Natural killer cell (primary cell): ENCODE measurements at regions not wholly inside any gene's neighbourhood (a gene's known extent, or its start where the extent isn't known, plus 50 kb on each side); places are given as distances from the start of the nearest gene placed in this dataset.

Source experiments
- ATAC-seq, 3 donors: fragments of 150-1000 bp in 2 of 3; fragments of 200-7000 bp in 1 of 3; cut with Tn5 transposase; 1 replicate in 1 of 3; 2 replicates in 2 of 3; pipeline ENCODE4 v1.10.0; 2021; ENCODE audit warnings: mild to moderate bottlenecking in 2 of 3, moderate library complexity in 2 of 3
- DNase-seq, 2 donors: peaks; one replicate each; pipeline versions ENCODE4 v3.0.0 to v3.0.0-alpha.2; 2013 to 2021; ENCODE audit warnings: mixed read lengths in 1 of 2
- H3K27ac ChIP-seq: one replicate; pipeline ENCODE4 v1.5.1; 2013; ENCODE audit warnings: mild to moderate bottlenecking, low read length
- H3K27me3 ChIP-seq: one replicate; pipeline ENCODE4 v1.6.1; 2013; ENCODE audit warnings: low read length; ENCODE audit not compliant: control insufficient read depth, insufficient read depth
- H3K36me3 ChIP-seq: one replicate; pipeline ENCODE4 v1.6.1; 2013; ENCODE audit warnings: low read length; ENCODE audit not compliant: control insufficient read depth, insufficient read depth
- H3K4me1 ChIP-seq: one replicate; pipeline ENCODE4 v1.6.1; 2013; ENCODE audit warnings: low read length; ENCODE audit not compliant: control insufficient read depth, insufficient read depth
- H3K4me3 ChIP-seq: one replicate; pipeline ENCODE4 v1.5.1; 2013; ENCODE audit warnings: low read length
- H3K9me3 ChIP-seq: one replicate; pipeline ENCODE4 v1.6.1; 2013; ENCODE audit warnings: low read length; ENCODE audit not compliant: control insufficient read depth, insufficient read depth
- H3K27ac Mint-ChIP-seq, 2 donors: one replicate each; pipeline ENCODE4 v1.8.0; 2022; ENCODE audit warnings: mild to moderate bottlenecking in 2 of 2, mixed read lengths in 2 of 2, moderate library complexity in 1 of 2
- H3K27me3 Mint-ChIP-seq, 2 donors: one replicate each; pipeline ENCODE4 v1.8.0; 2022; ENCODE audit warnings: low read depth in 2 of 2, mixed read lengths in 2 of 2
- H3K36me3 Mint-ChIP-seq: one replicate; pipeline ENCODE4 v1.8.0; 2022; ENCODE audit warnings: mixed read lengths
- H3K4me1 Mint-ChIP-seq, 2 donors: one replicate each; pipeline ENCODE4 v1.8.0; 2022; ENCODE audit warnings: mixed read lengths in 2 of 2
- H3K4me3 Mint-ChIP-seq: one replicate; pipeline ENCODE4 v1.8.0; 2022; ENCODE audit warnings: mild to moderate bottlenecking, moderate library complexity, mixed read lengths
- H3K9me3 Mint-ChIP-seq, 2 donors: one replicate each; pipeline ENCODE4 v1.8.0; 2022; ENCODE audit warnings: mixed read lengths in 2 of 2
- WGBS: methylation state at CpG from one replicate; pipeline ENCODE4 v1.1.7; 2013; ENCODE audit warnings: missing lambda C conversion rate; ENCODE audit not compliant: insufficient coverage; 5-methylcytosine and 5-hydroxymethylcytosine counted together
- intact Hi-C: fragments of 100-400 bp; cut with micrococcal nuclease; formaldehyde crosslinking; loops from one replicate; pipeline ENCODE4 v1.14.2; 2022
- TF ChIP-seq, protein P1 (sequence below): fragments of 200-600 bp; IDR thresholded peaks from one replicate; pipeline ENCODE4 v1.8.0; 2022; ENCODE audit warnings: antibody characterized with exemption

DNA sequence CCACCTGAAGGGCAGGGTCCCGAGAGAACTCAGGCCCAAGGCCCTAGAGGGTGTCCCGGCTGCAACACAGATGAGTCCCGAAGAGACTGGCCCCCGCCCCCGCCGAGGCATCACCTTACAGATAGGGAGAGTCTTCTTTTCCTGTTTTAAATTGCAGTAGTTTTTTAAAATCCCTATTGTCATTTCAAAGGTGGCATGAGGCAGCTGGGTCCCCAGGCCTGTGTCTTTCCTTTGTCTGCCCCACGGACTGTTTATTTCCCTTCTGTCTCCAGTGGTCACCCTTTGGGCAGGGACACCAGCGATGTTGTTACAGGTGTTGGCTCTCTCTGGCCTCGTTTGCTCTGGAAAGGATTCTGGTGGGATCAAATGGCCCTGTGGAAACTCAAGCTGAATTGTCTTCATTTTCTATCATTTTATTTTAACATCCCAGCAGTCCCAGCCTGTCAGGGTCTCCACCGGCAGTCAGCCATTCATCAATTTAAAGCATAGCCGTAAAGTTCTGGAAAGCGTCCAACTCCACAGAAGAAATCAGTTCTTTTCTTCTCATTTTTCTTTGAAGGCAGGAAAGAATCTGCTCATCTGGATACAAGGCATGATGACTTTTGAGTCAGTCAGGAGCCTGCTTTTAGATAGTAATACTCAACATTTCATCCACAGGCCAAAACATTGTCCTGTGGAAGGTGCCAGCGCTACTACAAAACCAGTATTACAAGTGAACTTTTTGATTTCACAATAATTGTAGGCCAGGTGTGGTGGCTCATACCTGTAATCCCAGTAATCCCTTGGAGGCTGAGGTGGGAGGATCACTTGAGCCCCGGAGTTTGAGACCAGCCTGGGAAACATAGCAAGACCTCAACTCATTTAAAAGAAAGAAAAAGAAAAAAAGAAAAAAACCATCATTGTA lies 96.2 kb downstream of the HES1 start:
- no peak overlapping the region for H3K27ac Mint-ChIP-seq
- H3K27ac ChIP-seq = no peak overlapping the region
- no peaks in the 10 kb centered on the region for H3K4me1 Mint-ChIP-seq
- H3K36me3 ChIP-seq = no peaks in the 10 kb centered on the region
- intact Hi-C loops = no loop called here
- TF ChIP-seq, protein P1, sequence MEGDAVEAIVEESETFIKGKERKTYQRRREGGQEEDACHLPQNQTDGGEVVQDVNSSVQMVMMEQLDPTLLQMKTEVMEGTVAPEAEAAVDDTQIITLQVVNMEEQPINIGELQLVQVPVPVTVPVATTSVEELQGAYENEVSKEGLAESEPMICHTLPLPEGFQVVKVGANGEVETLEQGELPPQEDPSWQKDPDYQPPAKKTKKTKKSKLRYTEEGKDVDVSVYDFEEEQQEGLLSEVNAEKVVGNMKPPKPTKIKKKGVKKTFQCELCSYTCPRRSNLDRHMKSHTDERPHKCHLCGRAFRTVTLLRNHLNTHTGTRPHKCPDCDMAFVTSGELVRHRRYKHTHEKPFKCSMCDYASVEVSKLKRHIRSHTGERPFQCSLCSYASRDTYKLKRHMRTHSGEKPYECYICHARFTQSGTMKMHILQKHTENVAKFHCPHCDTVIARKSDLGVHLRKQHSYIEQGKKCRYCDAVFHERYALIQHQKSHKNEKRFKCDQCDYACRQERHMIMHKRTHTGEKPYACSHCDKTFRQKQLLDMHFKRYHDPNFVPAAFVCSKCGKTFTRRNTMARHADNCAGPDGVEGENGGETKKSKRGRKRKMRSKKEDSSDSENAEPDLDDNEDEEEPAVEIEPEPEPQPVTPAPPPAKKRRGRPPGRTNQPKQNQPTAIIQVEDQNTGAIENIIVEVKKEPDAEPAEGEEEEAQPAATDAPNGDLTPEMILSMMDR = no peak
- H3K27me3 ChIP-seq = peaks cover 2% of the 10 kb centered on the region
- H3K9me3 Mint-ChIP-seq = no peaks in the 10 kb centered on the region
- no peak for DNase-seq
- no peaks in the 10 kb centered on the region for H3K4me1 ChIP-seq
- 89% methylated on average over 13 of the region's 14 CpGs for WGBS
- peaks cover 3% of the 10 kb centered on the region for H3K36me3 Mint-ChIP-seq
- no peak overlapping the region for H3K4me3 ChIP-seq
- H3K4me3 Mint-ChIP-seq = no peak overlapping the region
- peaks cover 7 to 21% of the 10 kb centered on the region in 2 donors for H3K27me3 Mint-ChIP-seq
- no peak for ATAC-seq
- H3K9me3 ChIP-seq = no peaks in the 10 kb centered on the region

DNA sequence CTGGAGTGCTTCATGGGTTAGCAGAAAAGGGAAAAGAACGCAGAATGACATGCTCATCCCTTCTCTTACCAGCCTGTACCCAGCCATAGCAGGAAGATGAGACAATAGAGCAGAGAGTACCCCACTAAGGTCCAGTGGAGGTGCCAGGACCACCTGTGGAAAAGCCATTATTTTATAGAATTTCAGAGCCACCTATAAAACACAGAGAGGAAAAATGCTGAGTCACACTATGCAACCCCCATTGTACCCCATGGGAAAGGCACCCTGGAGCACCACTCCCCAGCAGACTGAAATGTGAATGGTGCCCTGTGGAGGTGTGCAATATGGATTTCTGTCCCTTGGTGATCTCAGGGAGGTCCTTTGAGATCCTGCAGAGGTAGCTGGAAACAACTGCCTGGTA lies 97.2 kb downstream of the HES1 start:
- TF ChIP-seq, protein P1 = no peak
- H3K27me3 ChIP-seq = peaks cover 2% of the 10 kb centered on the region
- H3K27ac Mint-ChIP-seq = no peak overlapping the region
- intact Hi-C loops = no loop called here
- DNase-seq (no peak), ATAC-seq (no peak)
- H3K27me3 Mint-ChIP-seq = peaks cover 9 to 19% of the 10 kb centered on the region in 2 donors
- no CpG with 5 or more reads among the region's 1 CpG for WGBS
- no peak overlapping the region for H3K4me3 ChIP-seq
- H3K27ac ChIP-seq = no peak overlapping the region
- H3K4me3 Mint-ChIP-seq = no peak overlapping the region
- no peaks in the 10 kb centered on the region for H3K4me1 Mint-ChIP-seq
- no peaks in the 10 kb centered on the region for H3K9me3 ChIP-seq
- H3K36me3 ChIP-seq = no peaks in the 10 kb centered on the region
- no peaks in the 10 kb centered on the region for H3K4me1 ChIP-seq
- H3K36me3 Mint-ChIP-seq = peaks cover 9% of the 10 kb centered on the region
- H3K9me3 Mint-ChIP-seq = no peaks in the 10 kb centered on the region

DNA sequence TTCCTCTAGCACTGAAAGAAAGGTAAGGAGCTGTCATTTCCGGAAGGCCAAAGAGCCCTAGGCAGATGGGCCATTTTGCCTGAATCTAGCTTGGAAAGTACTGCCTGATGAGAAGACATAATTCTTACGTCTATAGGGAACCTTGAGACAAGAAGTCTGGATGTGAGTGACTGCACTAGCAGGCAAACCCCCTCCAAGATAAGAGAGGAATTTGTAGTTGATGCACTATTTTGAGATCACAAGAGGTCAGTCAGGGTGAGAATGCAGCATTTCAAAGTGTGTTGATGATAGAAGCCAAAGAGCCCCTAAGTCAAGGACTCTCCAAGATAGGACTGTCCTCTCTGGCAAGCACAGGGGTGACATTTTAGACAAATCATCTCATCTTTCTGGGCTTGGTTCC lies 99.2 kb downstream of the HES1 start:
- H3K4me1 ChIP-seq = no peaks in the 10 kb centered on the region
- TF ChIP-seq, protein P1 = no peak
- Mint-ChIP-seq H3K27ac (no peak overlapping the region), H3K27me3 (peaks cover 11 to 17% of the 10 kb centered on the region in 2 donors), H3K4me3 (no peak overlapping the region), H3K4me1 (no peaks in the 10 kb centered on the region), H3K36me3 (peaks cover 9% of the 10 kb centered on the region), H3K9me3 (no peaks in the 10 kb centered on the region)
- intact Hi-C loops = no loop called here
- peaks cover 2% of the 10 kb centered on the region for H3K27me3 ChIP-seq
- no peak overlapping the region for H3K4me3 ChIP-seq
- no peak for DNase-seq
- no peaks in the 10 kb centered on the region for H3K36me3 ChIP-seq
- no peak for ATAC-seq
- no peaks in the 10 kb centered on the region for H3K9me3 ChIP-seq
- WGBS = 92% methylated on average over 2 of the region's 2 CpGs
- H3K27ac ChIP-seq = no peak overlapping the region

DNA sequence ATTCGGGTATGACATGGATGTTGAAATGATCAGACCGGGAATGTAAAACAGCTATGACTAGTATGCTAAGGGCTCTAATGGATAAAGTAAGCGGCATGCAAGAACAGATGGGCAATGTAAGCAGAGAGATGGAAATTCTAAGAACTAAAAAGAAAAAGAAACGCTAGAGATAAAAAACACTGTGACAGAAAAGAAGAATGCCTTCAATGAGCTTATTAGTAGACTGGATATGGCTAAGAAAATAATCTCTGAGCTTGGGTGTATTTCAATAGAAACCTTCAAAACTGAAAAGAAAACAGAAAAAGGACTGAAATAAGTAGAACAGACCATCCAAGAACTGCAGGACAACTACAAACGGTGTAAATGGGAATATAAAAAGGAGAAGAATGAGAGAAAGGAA lies 101.2 kb downstream of the HES1 start:
- DNase-seq (no peak), ATAC-seq (no peak)
- no peaks in the 10 kb centered on the region for H3K36me3 ChIP-seq
- Mint-ChIP-seq H3K4me3 (no peak overlapping the region), H3K27me3 (peaks cover 16 to 20% of the 10 kb centered on the region in 2 donors), H3K4me1 (no peaks in the 10 kb centered on the region), H3K9me3 (no peaks in the 10 kb centered on the region), H3K36me3 (peaks cover 9% of the 10 kb centered on the region), H3K27ac (no peak overlapping the region)
- H3K9me3 ChIP-seq = no peaks in the 10 kb centered on the region
- 89% methylated on average over 4 of the region's 5 CpGs for WGBS
- H3K4me1 ChIP-seq = no peaks in the 10 kb centered on the region
- no peak overlapping the region for H3K27ac ChIP-seq
- H3K4me3 ChIP-seq = no peak overlapping the region
- peaks cover 2% of the 10 kb centered on the region for H3K27me3 ChIP-seq
- intact Hi-C loops = no loop called here
- TF ChIP-seq, protein P1 = no peak
